ENCODE measurements at regions not wholly inside any gene's neighbourhood (a gene's known extent, or its start where the extent isn't known, plus 50 kb on each side); places are given as distances from the start of the nearest gene placed in this dataset.
"Not testable (repeated sequence)": the region's sequence is repeated elsewhere in the genome, so short reads cannot be mapped to it uniquely, and the experiment has no call there.

DNA sequence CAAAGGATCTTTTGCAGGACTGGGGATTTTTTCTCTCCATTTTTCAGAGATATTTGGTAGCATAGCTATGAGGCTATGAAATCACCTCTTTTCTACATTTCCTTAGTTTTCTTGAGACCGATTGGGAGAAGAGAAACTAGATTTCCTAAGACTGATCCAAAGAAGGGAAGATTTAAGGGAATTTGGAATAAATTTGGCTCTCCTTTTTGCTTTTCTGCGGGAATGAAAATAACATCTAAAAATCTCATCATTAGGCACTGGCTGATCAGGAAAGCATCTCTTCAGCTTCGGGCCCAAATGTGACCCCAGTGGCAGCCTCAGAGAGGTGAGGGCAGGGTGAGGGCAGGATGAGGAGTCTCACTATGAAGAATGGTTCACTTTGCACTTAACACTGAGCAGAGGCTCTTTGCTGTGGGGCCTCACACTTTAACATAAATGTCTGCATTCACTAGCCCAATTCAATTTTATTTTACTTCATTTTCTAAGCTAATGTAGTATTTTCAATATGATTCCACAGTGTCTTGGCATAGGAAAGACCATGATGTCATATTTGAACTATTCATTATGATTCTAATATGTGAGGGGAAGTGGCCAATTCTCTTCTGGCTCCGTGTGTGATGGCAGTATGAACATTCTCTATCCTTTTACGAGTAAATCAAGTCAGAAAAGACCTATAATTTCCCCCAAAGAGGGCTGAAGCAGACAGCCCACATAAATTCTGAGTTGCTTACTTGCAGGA is 193.2 kb downstream of the MEX3B start:
- no peak for DNase-seq
- in situ Hi-C loops (cut with HindIII; ENCODE audit: low pct_ligation_motif_present, low pct_unique_long_range_greater_than_20kb, low sequenced_read_pairs) = no loop called here

DNA sequence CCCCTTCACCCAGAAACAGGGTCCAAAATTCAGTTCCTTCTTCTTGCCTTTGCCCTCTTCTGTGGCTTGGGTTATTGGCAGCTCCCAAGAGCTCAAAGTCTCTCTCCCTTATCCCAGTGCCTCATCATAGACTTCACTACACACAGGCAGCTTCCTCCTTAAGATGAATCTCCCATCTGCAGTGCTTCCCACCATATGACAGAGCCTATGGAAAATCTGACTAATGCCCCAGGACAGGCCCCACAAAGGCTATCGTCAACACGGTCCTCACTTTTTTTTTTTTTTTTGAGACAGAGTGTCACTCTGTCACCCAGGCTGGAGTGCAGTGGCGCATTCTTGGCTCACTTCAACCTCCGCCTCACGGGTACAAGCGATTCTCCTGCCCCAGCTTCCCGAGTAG is 194.1 kb downstream of the MEX3B start:
- in situ Hi-C loops (cut with HindIII; ENCODE audit: low pct_ligation_motif_present, low pct_unique_long_range_greater_than_20kb, low sequenced_read_pairs) = no loop called here
- no peak for DNase-seq

DNA sequence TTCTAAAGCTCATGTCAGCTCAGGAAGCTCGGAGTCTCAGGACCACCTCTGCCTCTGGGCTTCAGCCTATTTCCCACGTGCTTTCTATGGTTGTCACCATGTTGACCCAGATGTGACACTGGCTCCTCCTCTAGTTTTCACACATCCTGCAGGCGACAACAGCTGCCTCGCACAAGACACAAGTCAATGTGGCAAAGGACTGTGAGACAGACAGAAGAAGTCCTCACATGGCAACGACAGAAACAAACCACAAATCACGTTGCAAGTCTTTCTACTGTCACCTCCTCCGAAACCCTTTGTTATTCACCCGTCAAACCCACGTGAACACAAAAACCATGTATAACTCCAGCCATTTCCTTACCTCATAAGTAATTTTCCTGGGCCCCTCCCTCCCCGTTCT is 194.5 kb downstream of the MEX3B start:
- no peak for DNase-seq
- in situ Hi-C loops (cut with HindIII; ENCODE audit: low pct_ligation_motif_present, low pct_unique_long_range_greater_than_20kb, low sequenced_read_pairs) = no loop called here

DNA sequence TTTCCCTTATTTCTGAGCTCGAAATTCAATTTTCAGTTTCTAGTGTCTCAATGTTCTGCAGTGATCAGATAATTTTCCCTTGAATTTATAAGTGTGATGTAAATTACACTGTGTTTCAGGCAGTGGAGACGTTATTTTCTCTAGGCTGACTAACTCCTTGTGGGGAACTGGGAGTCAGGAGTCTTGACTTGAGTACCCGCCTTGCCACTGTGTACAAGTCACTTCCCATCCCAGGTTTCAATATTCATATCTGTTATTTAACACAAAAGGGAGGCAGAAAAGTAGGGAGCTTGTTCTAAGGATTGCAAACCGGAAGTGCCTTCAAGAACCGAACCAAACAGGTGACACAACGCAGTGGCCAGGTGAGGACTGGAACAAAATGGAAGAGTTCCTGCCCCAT is 196.5 kb downstream of the MEX3B start:
- no peak for DNase-seq
- in situ Hi-C loops (cut with HindIII; ENCODE audit: low pct_ligation_motif_present, low pct_unique_long_range_greater_than_20kb, low sequenced_read_pairs) = no loop called here

DNA sequence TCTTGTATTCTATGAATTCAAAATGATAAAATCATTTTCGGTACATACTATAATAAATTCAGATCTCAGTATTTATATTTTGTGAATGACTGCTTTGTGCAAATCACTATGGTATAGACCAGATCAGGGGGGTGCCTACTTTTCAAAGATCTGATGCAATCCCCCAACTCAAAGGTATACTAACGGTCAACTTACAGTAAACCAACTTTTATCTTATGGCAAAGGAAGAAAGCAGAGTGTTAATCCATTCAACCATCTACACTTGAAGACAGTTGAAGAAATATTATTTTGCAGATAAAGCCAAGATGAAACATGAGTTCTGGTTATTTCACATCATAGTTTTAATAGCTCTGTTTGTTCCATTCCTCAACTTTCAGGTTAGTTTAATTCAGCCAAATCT is 197.1 kb downstream of the MEX3B start:
- DNase-seq = no peak
- in situ Hi-C loops (cut with HindIII; ENCODE audit: low pct_ligation_motif_present, low pct_unique_long_range_greater_than_20kb, low sequenced_read_pairs) = no loop called here

DNA sequence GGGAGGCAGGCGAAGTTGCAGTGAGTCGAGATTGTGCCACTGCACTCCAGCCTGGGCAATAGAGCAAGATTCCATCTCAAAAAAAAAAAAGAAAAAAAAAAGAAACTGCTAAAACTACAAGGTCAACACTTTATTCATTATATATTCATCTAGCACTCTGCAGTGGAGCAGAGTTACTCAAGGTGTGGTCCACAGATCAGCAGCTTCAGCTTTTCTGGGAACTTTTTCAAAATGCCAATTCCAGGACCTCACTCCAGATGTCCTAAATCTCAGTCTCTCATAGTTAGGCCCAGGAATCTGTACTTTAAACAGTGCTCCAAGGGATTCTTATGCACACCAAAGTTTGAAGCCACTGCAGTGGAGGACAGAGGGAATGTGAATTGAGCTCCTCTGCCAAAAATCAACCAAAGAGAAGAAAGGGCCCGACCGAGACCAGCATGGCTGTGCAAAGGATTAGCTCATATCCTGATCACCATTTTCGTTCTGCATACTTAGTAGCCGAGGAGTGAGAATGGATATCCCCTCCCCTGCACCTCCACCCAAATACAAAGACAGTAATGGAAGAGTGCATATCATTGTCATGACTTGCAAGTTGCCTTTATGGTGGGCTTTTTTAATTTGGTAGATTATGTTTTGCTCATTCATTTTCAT is 201.9 kb downstream of the MEX3B start:
- DNase-seq = no peak
- in situ Hi-C loops (cut with HindIII; ENCODE audit: low pct_ligation_motif_present, low pct_unique_long_range_greater_than_20kb, low sequenced_read_pairs) = no loop called here

DNA sequence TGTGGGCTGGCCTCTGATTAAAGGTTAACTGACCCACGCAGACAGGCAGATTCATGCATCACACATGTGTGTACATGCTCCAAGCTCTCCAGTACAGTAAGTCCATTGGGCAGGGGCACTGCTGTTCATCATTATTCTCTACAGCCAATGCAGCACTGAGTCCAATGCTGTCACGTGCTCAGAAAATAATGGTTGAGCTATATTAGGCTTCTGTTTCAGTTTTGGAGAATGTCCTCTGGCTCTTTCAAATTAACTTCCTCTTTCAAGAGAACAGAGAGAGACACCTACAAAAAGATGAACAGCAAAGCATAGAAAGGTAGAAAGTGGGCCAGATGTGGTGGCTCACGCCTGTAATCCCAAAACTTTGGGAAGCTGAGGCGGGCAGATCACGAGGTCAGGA is 202.6 kb downstream of the MEX3B start:
- in situ Hi-C loops (cut with HindIII; ENCODE audit: low pct_ligation_motif_present, low pct_unique_long_range_greater_than_20kb, low sequenced_read_pairs) = no loop called here
- DNase-seq = no peak

DNA sequence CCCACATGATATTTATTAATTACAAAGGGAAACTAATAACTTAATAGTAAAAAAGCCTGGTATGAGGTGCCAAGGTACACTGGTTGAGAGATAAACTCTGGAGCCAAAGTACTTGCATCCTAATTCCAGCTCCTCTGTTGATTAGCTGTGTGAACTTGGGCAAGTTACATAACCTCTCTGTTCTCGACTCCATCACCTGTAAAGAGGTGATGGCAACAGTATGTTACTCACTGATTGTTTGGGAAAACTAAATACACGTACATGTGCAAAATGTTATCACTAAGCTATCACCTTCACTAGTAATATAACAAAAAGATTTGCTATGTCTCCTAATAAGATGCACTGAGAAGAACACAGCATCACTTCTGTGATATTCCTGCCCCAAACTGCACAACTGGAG is 206.4 kb downstream of the MEX3B start:
- DNase-seq = no peak
- in situ Hi-C loops (cut with HindIII; ENCODE audit: low pct_ligation_motif_present, low pct_unique_long_range_greater_than_20kb, low sequenced_read_pairs) = no loop called here

DNA sequence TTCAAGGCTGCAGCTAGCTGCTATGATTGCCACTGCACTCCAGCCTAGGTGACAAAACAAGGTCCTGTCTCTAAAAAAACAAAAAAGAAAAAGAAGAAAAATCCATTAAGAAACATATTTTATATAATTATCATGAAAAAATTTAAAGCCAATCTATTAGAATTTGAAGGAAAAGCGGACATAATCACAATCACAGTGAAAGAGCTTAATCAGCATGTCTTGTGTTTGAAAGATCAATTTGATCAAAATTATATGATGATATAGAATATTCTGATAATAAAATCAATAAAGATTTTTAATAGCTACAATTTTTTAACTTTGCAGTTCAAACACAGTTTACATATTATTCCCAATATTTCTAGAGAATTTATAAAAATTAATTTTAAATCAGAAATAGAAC is 210.1 kb downstream of the MEX3B start:
- no peak for DNase-seq
- in situ Hi-C loops (cut with HindIII; ENCODE audit: low pct_ligation_motif_present, low pct_unique_long_range_greater_than_20kb, low sequenced_read_pairs) = no loop called here

DNA sequence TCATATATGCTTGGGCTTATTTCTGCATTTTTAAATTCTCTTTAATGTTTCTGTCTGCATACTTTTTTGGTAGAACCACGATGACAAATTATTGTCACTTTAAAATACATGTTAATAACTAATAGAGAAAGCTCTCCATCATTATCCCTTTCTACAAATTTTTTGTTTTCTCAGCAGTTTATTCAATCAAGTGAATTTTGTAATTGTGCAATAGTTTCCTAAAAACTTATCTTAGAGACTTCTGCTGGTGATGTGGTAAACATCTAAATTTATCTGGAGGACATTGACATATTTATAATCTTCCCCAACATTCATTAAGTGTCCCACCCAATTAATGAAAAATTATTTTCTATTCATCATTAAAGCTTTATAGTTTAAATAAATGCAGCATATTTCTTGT is 215.3 kb downstream of the MEX3B start:
- in situ Hi-C loops (cut with HindIII; ENCODE audit: low pct_ligation_motif_present, low pct_unique_long_range_greater_than_20kb, low sequenced_read_pairs) = no loop called here
- no peak for DNase-seq

DNA sequence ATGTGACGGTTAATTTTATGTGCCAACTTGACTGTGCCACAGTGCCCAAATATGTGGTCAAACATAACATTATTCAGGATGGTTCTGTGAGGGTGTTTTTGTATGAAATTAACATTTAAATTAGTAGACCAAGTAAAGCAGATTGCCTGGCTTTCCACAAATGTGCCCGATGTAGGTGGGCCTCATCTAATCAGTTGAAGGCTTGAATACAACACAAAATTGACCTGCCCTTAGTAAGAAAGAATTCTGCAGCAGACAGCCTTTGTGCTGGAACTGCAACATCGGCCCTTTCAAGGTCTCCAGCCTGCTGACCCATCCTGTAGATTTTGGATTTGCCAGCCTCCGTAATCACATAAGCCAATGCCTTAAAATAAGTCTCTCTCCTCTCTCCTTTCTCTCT is 215.9 kb downstream of the MEX3B start:
- in situ Hi-C loops (cut with HindIII; ENCODE audit: low pct_ligation_motif_present, low pct_unique_long_range_greater_than_20kb, low sequenced_read_pairs) = no loop called here
- no peak for DNase-seq

DNA sequence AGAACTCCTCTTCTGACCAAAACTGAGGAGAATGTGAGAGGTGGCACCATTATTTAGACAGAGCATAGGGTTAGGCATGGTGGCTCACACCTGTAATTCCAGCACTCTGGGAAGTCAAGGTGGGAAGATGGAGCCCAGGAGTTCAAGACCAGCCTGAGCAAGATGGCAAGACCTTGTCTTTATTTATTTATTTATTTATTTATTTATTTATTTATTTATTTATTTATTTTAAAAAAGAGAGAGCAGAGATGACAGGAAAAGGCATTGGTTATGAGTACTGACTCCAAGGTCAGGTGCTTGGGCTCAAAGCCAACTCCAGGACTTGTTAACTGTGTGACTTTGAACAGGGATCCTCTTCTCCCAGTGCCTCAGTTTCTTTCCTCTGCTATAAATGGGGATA is 217.7 kb downstream of the MEX3B start:
- DNase-seq = no peak
- in situ Hi-C loops (cut with HindIII; ENCODE audit: low pct_ligation_motif_present, low pct_unique_long_range_greater_than_20kb, low sequenced_read_pairs) = no loop called here

DNA sequence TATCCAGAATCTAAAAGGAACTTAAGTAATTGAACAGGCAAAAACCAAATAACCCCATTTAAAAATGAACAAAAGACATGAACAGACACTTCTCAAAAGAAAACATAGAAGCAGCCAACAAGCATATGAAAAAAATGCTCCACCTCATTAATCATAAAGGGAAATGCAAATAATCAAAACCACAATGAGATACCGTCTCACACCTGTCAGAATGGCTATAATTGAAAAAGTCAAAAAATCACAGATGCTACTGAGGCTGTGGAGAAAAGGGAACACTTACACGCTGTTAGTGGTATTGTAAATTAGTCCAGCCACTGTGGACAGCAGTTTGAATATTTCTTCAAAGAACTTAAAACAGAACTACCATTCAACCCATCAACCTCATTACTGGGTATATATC is 220.7 kb downstream of the MEX3B start:
- in situ Hi-C loops (cut with HindIII; ENCODE audit: low pct_ligation_motif_present, low pct_unique_long_range_greater_than_20kb, low sequenced_read_pairs) = no loop called here
- DNase-seq = no peak

DNA sequence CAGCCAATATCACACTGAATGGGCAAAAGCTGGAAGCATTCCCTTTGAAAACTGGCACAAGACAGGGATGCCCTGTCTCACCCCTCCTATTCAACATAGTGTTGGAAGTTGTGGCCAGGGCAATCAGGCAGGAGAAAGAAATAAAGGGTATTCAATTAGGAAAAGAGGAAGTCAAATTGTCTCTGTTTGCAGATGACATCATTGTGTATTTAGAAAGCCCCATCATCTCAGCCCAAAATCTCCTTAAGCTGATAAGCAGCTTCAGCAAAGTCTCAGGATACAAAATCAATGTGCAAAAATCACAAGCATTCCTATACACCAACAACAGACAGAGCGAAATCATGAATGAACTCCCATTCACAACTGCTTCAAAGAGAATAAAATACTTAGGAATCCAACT is 223.2 kb downstream of the MEX3B start:
- DNase-seq; in situ Hi-C loops (cut with HindIII; ENCODE audit: low pct_ligation_motif_present, low pct_unique_long_range_greater_than_20kb, low sequenced_read_pairs): not testable (repeated sequence)

DNA sequence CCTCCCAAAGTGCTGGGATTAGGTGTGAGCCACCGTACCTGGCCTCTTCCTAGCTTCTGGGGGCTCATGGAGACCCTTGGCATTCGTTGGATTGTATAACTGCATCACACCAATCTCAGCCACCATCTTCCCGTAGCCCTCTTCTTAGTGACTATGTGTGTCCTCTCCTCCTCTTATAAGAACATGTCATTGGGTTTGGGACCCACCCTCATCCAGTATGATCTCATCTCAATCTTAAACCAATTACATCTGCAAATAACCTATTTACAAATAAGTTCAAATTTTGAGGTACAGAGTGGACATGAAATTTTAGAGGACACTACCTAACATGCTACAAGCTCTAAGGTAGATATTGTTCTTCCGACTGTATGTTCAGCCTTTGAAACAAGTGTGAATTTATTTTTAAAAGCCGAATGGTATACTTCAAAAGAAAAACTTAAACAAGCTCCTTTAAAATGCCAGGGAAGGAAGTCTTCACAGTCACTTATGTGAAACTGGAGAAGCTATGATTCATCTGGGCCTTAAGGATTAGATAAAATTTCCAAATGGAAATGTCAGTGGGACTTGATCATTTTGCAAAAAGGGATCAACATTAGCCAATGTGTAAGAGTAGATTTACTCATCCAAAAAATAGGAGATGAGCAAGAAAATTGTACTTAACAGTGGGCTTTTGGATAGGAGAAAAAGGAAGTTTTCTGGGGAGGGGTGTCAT is 225.7 kb downstream of the MEX3B start:
- DNase-seq = no peak
- in situ Hi-C loops (cut with HindIII; ENCODE audit: low pct_ligation_motif_present, low pct_unique_long_range_greater_than_20kb, low sequenced_read_pairs) = no loop called here

DNA sequence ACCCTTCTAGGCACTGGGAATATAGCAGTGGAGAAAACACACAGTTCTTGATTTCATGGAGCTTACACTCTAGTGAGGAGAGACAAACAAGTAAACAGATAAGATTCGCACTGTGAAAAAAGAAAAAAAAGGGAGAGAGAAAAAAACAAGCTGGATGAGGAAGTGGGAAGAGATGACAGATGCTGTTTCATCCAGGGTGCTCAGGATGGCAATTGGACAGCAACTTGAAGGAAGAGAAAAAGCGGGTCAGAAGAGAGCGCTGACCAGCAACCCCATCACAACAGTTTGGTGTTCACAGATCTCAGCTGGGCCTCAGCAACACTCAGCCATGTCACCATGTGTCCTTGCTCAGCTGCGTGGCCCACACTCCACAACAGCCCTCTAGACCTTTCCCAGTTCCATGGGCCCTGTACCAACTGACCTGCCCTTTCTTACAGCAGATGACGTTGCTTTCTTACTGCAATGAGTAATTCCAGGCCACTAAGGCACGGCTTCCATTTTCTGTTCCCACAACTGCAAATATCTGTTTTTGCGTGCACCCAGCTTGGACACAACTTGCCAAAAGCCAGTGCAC is 230.8 kb downstream of the MEX3B start:
- DNase-seq = no peak
- in situ Hi-C loops (cut with HindIII; ENCODE audit: low pct_ligation_motif_present, low pct_unique_long_range_greater_than_20kb, low sequenced_read_pairs) = no loop called here

DNA sequence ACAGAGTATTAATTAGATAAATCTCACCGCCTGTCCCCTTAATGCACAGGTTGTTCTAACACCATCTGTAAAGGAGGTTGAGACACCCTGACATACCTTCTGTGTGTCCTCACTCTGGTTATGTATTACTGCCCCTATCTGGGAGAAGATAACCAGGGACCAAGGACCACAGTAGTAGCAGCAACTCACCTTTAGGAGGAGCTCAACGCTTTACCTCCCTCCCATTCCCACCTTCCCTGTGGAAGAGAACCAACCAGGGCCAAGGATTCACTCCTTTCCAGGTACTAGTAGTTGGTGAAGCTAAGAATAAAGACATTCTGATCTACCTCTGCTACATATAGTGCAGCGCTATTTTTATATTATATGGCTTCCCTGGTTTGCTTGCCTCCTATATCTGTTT is 232.6 kb downstream of the MEX3B start:
- in situ Hi-C loops (cut with HindIII; ENCODE audit: low pct_ligation_motif_present, low pct_unique_long_range_greater_than_20kb, low sequenced_read_pairs) = no loop called here
- peak; percentile 8 for DNase-seq

DNA sequence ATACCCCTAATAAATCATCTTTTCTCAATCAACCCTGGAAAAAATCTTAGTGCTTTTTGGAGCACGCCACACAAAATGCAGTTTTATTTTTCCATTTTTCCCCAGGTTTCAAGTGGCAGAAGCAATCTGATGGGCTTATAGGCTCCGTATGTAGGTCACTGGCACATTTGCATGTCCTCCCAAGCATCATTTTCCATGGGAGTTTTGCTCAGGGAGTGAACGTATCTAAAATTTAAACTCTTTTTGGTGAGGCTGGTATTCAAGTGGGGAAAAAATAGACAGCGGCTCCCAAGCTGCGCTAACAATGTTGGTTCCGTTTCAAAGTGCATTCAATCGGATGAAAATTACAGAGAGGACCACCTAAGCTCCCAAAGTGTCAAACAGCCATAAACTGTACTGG is 233.4 kb downstream of the MEX3B start:
- in situ Hi-C loops (cut with HindIII; ENCODE audit: low pct_ligation_motif_present, low pct_unique_long_range_greater_than_20kb, low sequenced_read_pairs) = no loop called here
- DNase-seq = no peak

DNA sequence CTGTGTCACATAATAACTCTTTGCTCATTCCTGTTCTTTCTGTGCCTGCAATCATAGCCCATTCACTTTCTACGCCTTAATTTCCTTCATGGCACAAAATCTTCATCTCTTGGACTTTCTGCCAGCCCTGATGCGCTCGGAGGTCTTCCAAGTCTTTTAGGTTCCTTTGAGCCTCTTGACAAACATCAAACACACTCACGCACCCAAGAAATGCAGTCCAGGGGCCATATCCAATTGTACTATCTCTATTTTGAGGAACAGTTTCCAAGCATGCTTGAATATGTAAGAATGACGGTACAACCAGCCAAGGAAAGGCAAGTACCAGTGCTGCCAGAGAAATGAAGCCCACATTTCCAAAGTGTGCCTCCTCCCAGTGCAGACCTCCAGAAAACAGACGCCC is 234.1 kb downstream of the MEX3B start:
- DNase-seq = no peak
- in situ Hi-C loops (cut with HindIII; ENCODE audit: low pct_ligation_motif_present, low pct_unique_long_range_greater_than_20kb, low sequenced_read_pairs) = no loop called here

DNA sequence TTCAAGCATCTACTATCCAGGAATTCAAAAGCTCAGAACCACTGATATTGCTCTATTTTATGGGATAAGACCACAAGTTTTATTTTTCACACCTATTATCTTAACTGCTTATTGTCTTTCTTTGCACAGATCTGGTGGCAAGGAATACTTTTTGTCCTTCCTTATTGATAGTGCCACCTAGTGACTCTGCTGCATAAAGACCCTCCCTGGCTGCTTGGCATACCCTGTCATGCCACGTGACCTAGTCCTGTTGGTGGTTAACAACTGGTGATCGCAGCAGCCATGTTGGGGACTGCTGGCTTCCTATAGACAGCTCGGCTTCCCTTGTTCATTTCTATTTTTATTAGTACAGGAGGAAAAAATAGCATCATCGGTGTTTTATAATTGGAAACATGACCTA is 236.3 kb downstream of the MEX3B start:
- in situ Hi-C loops (cut with HindIII; ENCODE audit: low pct_ligation_motif_present, low pct_unique_long_range_greater_than_20kb, low sequenced_read_pairs) = no loop called here
- no peak for DNase-seq

Measured in ACHN (cell line).